HG03060 (cell line): ENCODE measurements at regions not wholly inside any gene's neighbourhood (a gene's known extent, or its start where the extent isn't known, plus 50 kb on each side); places are given as distances from the start of the nearest gene placed in this dataset.

ENCODE experiments used
- ATAC-seq: cut with Tn5 transposase; IDR thresholded peaks from one replicate; pipeline ENCODE4 v1.9.1; 2021; ENCODE audit warnings: low read depth, moderate number of reproducible peaks; ENCODE audit not compliant: unreplicated experiment

- no peak for ATAC-seq
Measured at GRCh38 chr11:131043251-131043650, 127.0 kb upstream of the SNX19 start.

GRCh38 chr11:131044851-131045250 is 128.6 kb upstream of the SNX19 start:
- no peak for ATAC-seq

GRCh38 chr11:131052367-131052766 is 136.1 kb upstream of the SNX19 start:
- ATAC-seq = no peak

GRCh38 chr11:131056036-131056435 is 139.8 kb upstream of the SNX19 start:
- ATAC-seq = no peak

GRCh38 chr11:131063638-131064037 is 147.4 kb upstream of the SNX19 start:
- no peak for ATAC-seq

- ATAC-seq = no peak
Measured at GRCh38 chr11:131064373-131064991, 148.2 kb upstream of the SNX19 start.

GRCh38 chr11:131065435-131066413 is 149.4 kb upstream of the SNX19 start:
- ATAC-seq = no peak

- no peak for ATAC-seq
Measured at GRCh38 chr11:131066551-131066950, 150.3 kb upstream of the SNX19 start.

- ATAC-seq = no peak
Measured at GRCh38 chr11:131070365-131070764, 154.1 kb upstream of the SNX19 start.

GRCh38 chr11:131073167-131073566 is 156.9 kb upstream of the SNX19 start:
- ATAC-seq = no peak

- ATAC-seq = no peak
Measured at GRCh38 chr11:131074573-131074972, 158.3 kb upstream of the SNX19 start.

- ATAC-seq = no peak
Measured at GRCh38 chr11:131077340-131077739, 161.1 kb upstream of the SNX19 start.

GRCh38 chr11:131079036-131079435 is 162.8 kb upstream of the SNX19 start:
- ATAC-seq = no peak

GRCh38 chr11:131089727-131090245 is 173.5 kb upstream of the SNX19 start:
- no peak for ATAC-seq

- no peak for ATAC-seq
Measured at GRCh38 chr11:131092469-131092868, 176.2 kb upstream of the SNX19 start.

- no peak for ATAC-seq
Measured at GRCh38 chr11:131094827-131095226, 178.5 kb upstream of the SNX19 start.

GRCh38 chr11:131095511-131096185 is 179.4 kb upstream of the SNX19 start:
- no peak for ATAC-seq

GRCh38 chr11:131099013-131099412 is 182.7 kb upstream of the SNX19 start:
- ATAC-seq = no peak

GRCh38 chr11:131099746-131100145 is 183.5 kb upstream of the SNX19 start:
- ATAC-seq = no peak

- no peak for ATAC-seq
Measured at GRCh38 chr11:131108760-131109159, 192.5 kb upstream of the SNX19 start.

- no peak for ATAC-seq
Measured at GRCh38 chr11:131109257-131109656, 193.0 kb upstream of the SNX19 start.
